Smooth muscle cell (in vitro differentiated cells): ENCODE measurements at regions not wholly inside any gene's neighbourhood (a gene's known extent, or its start where the extent isn't known, plus 50 kb on each side); places are given as distances from the start of the nearest gene placed in this dataset.

ENCODE experiments used
- DNase-seq: peaks from one replicate; lab custom pipeline; 2025; ENCODE audit not compliant: unreplicated experiment; lab: John Stamatoyannopoulos, UW
- H2AFZ ChIP-seq: fragments of 200-600 bp; sonication (generic); 2 replicates; pipeline ENCODE4 v1.6.0; 2016; ENCODE audit warnings: antibody characterized with exemption, low read depth, mild to moderate bottlenecking
- H3F3A ChIP-seq: fragments of 200-600 bp; sonication (generic); 2 replicates; pipeline ENCODE4 v1.6.0; 2017; ENCODE audit warnings: antibody characterized with exemption, low read depth
- H3K27ac ChIP-seq: fragments of 200-600 bp; sonication (generic); 2 replicates; pipeline ENCODE4 v1.5.1; 2016; ENCODE audit warnings: low read depth, mild to moderate bottlenecking
- H3K27me3 ChIP-seq: fragments of 200-600 bp; sonication (generic); 2 replicates; pipeline ENCODE4 v1.6.1; 2016; ENCODE audit warnings: low read depth, mild to moderate bottlenecking
- H3K36me3 ChIP-seq: fragments of 200-600 bp; sonication (generic); 2 replicates; pipeline ENCODE4 v1.5.1; 2016; ENCODE audit warnings: low read depth
- H3K4me1 ChIP-seq: fragments of 200-600 bp; sonication (generic); 2 replicates; pipeline ENCODE4 v1.5.1; 2016; ENCODE audit warnings: low read depth
- H3K4me2 ChIP-seq: fragments of 200-600 bp; sonication (generic); 2 replicates; pipeline ENCODE4 v1.6.0; 2016; ENCODE audit warnings: mild to moderate bottlenecking
- H3K4me3 ChIP-seq: fragments of 200-600 bp; sonication (generic); 2 replicates; pipeline ENCODE4 v1.5.1; 2016; ENCODE audit warnings: mild to moderate bottlenecking
- H3K79me2 ChIP-seq: fragments of 200-600 bp; sonication (generic); 2 replicates; pipeline ENCODE4 v1.6.0; 2016; ENCODE audit warnings: low read depth, mild to moderate bottlenecking
- H3K9ac ChIP-seq: fragments of 200-600 bp; sonication (generic); 2 replicates; pipeline ENCODE4 v1.6.0; 2016; ENCODE audit warnings: low read depth
- H3K9me3 ChIP-seq: fragments of 200-600 bp; sonication (generic); replicated peaks from 2 replicates; pipeline ENCODE4 v1.5.1; 2016; ENCODE audit warnings: low read depth
- H4K20me1 ChIP-seq: fragments of 200-600 bp; sonication (generic); 2 replicates; pipeline ENCODE4 v1.6.0; 2016; ENCODE audit warnings: low read depth
- CTCF ChIP-seq: fragments of 200-600 bp; sonication (generic); IDR thresholded peaks from 2 replicates; pipeline ENCODE4 v1.5.1; 2017; ENCODE audit warnings: borderline replicate concordance, mild to moderate bottlenecking, antibody characterized with exemption; ENCODE audit not compliant: insufficient read depth, poor library complexity, severe bottlenecking
- WGBS: methylation state at CpG from one replicate; pipeline ENCODE4 v1.1.7; 2016; ENCODE audit warnings: low lambda C conversion rate; 5-methylcytosine and 5-hydroxymethylcytosine counted together

GRCh38 chr2:107398683-107399082 lies 428.0 kb upstream of the RGPD4 start:
- Histone ChIP-seq H3K4me1 (no peaks in the 10 kb centered on the region), H3K9ac (no peak overlapping the region), H3K4me2 (no peak overlapping the region), H3K27me3 (no peaks in the 10 kb centered on the region), H3K79me2 (no peaks in the 10 kb centered on the region), H3K36me3 (no peaks in the 10 kb centered on the region), H3K27ac (no peak overlapping the region), H4K20me1 (no peaks in the 10 kb centered on the region), H3K4me3 (no peak overlapping the region), H3F3A (no peaks in the 10 kb centered on the region), H2AFZ (no peak overlapping the region), H3K9me3 (no peaks in the 10 kb centered on the region)
- TF ChIP-seq CTCF = no peak
- no peak for DNase-seq
- WGBS = 90% methylated on average over 1 of the region's 1 CpG

- no peak for TF ChIP-seq CTCF
- WGBS = 65% methylated on average over 3 of the region's 3 CpGs
- H3F3A ChIP-seq = no peaks in the 10 kb centered on the region
These were observed 424.4 kb upstream of the RGPD4 start for GRCh38 chr2:107402330-107402729.

GRCh38 chr2:107405261-107405660 lies 421.4 kb upstream of the RGPD4 start:
- TF ChIP-seq CTCF = no peak
- H2AFZ ChIP-seq = no peak overlapping the region
- H3K79me2 ChIP-seq = no peaks in the 10 kb centered on the region
- H3K4me1 ChIP-seq = peaks cover 3% of the 10 kb centered on the region
- H4K20me1 ChIP-seq = no peaks in the 10 kb centered on the region
- H3K36me3 ChIP-seq = no peaks in the 10 kb centered on the region
- no peak overlapping the region for H3K4me2 ChIP-seq
- H3K4me3 ChIP-seq = no peak overlapping the region
- no peaks in the 10 kb centered on the region for H3K27me3 ChIP-seq
- no peak for DNase-seq
- 93% methylated on average over 2 of the region's 2 CpGs for WGBS
- no peaks in the 10 kb centered on the region for H3F3A ChIP-seq
- H3K9me3 ChIP-seq = no peaks in the 10 kb centered on the region
- H3K9ac ChIP-seq = no peak overlapping the region
- no peak overlapping the region for H3K27ac ChIP-seq

More at GRCh38 chr2:107402330-107402729, 424.4 kb upstream of the RGPD4 start:
- Histone ChIP-seq H3K4me1 (peaks cover 3% of the 10 kb centered on the region), H3K9ac (no peak overlapping the region), H3K4me3 (no peak overlapping the region), H4K20me1 (no peaks in the 10 kb centered on the region), H3K4me2 (no peak overlapping the region), H3K27ac (no peak overlapping the region), H3K27me3 (no peaks in the 10 kb centered on the region), H2AFZ (no peak overlapping the region), H3K9me3 (no peaks in the 10 kb centered on the region), H3K79me2 (no peaks in the 10 kb centered on the region), H3K36me3 (no peaks in the 10 kb centered on the region)
- DNase-seq = no peak

GRCh38 chr2:107407017-107407416 lies 419.7 kb upstream of the RGPD4 start:
- no peak overlapping the region for H3K27ac ChIP-seq
- no peak overlapping the region for H2AFZ ChIP-seq
- H3K4me1 ChIP-seq = peaks cover 3% of the 10 kb centered on the region
- no peaks in the 10 kb centered on the region for H3K36me3 ChIP-seq
- H3K79me2 ChIP-seq = no peaks in the 10 kb centered on the region
- H3F3A ChIP-seq = no peaks in the 10 kb centered on the region
- no peak overlapping the region for H3K4me3 ChIP-seq
- WGBS = 31% methylated on average over 3 of the region's 3 CpGs
- H3K9ac ChIP-seq = no peak overlapping the region
- no peak for TF ChIP-seq CTCF
- DNase-seq = no peak
- H3K4me2 ChIP-seq = no peak overlapping the region
- no peaks in the 10 kb centered on the region for H3K9me3 ChIP-seq
- no peaks in the 10 kb centered on the region for H3K27me3 ChIP-seq
- H4K20me1 ChIP-seq = no peaks in the 10 kb centered on the region
